ENCODE measurements at regions not wholly inside any gene's neighbourhood (a gene's known extent, or its start where the extent isn't known, plus 50 kb on each side); places are given as distances from the start of the nearest gene placed in this dataset.
"Not testable (repeated sequence)": the region's sequence is repeated elsewhere in the genome, so short reads cannot be mapped to it uniquely, and the experiment has no call there.

- no peak for DNase-seq
These were observed 372.7 kb upstream of the CITED2 start for GRCh38 chr6:139747154-139747553.

- no peak for DNase-seq
These were observed 370.4 kb upstream of the CITED2 start for GRCh38 chr6:139744891-139745290.

- no peak for DNase-seq
These were observed 369.4 kb upstream of the CITED2 start for GRCh38 chr6:139743664-139744437.

- no peak for DNase-seq
These were observed 368.2 kb upstream of the CITED2 start for GRCh38 chr6:139742671-139743070.

GRCh38 chr6:139738801-139739455, 364.5 kb upstream of the CITED2 start:
- no peak for DNase-seq

GRCh38 chr6:139736325-139736906, 362.0 kb upstream of the CITED2 start:
- no peak for DNase-seq

- DNase-seq, result no peak
These were observed 358.0 kb upstream of the CITED2 start for GRCh38 chr6:139732451-139732850.

GRCh38 chr6:139730340-139730974, 356.0 kb upstream of the CITED2 start:
- DNase-seq, result no peak

- no peak for DNase-seq
These were observed 354.5 kb upstream of the CITED2 start for GRCh38 chr6:139728876-139729427.

- not testable (repeated sequence) for DNase-seq
These were observed 351.8 kb upstream of the CITED2 start for GRCh38 chr6:139726272-139726671.

- no peak for DNase-seq
These were observed 348.1 kb upstream of the CITED2 start for GRCh38 chr6:139722530-139722929.

GRCh38 chr6:139721954-139722353, 347.5 kb upstream of the CITED2 start:
- DNase-seq, result no peak

- DNase-seq, result no peak
These were observed 339.6 kb upstream of the CITED2 start for GRCh38 chr6:139713900-139714506.

- DNase-seq, result no peak
These were observed 339.0 kb upstream of the CITED2 start for GRCh38 chr6:139713424-139713823.

- no peak for DNase-seq
These were observed 338.4 kb upstream of the CITED2 start for GRCh38 chr6:139712830-139713229.

- DNase-seq, result no peak
These were observed 337.5 kb upstream of the CITED2 start for GRCh38 chr6:139711804-139712585.

GRCh38 chr6:139710556-139710955, 336.1 kb upstream of the CITED2 start:
- DNase-seq, result no peak

GRCh38 chr6:139708337-139709199, 334.1 kb upstream of the CITED2 start:
- DNase-seq, result no peak

- no peak for DNase-seq
These were observed 332.5 kb upstream of the CITED2 start for GRCh38 chr6:139706912-139707311.

- no peak for DNase-seq
These were observed 330.8 kb upstream of the CITED2 start for GRCh38 chr6:139705284-139705683.

- DNase-seq, result no peak
These were observed 329.3 kb upstream of the CITED2 start for GRCh38 chr6:139703780-139704179.
